GM18517 (cell line): ENCODE measurements at regions not wholly inside any gene's neighbourhood (a gene's known extent, or its start where the extent isn't known, plus 50 kb on each side); places are given as distances from the start of the nearest gene placed in this dataset.
"Not testable (repeated sequence)": the region's sequence is repeated elsewhere in the genome, so short reads cannot be mapped to it uniquely, and the experiment has no call there.

Experiments
- ATAC-seq: cut with Tn5 transposase; IDR thresholded peaks from one replicate; pipeline ENCODE4 v1.9.1; 2021; ENCODE audit warnings: mild to moderate bottlenecking, moderate library complexity; ENCODE audit not compliant: unreplicated experiment

DNA sequence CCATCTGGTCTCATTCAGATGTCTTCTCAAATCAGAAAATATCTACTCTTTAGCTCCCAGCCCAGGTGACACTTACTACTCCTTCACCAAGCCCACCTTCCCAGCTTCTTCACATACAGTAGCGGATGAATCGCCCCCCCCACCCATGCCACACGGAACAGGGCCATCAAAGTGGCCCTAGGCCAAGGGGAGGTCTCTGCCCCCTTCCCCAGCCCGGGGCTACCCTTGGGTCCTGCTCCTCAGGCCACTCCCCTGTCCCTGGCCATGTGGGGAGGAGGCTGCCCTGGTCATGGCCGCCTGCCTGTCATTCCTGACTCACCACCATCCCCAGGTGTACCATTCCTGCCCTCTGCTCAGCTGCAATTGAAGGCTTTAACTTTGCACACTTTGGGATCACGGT is 142.8 kb downstream of the NECTIN1 start:
- ATAC-seq = no peak

GRCh38 chr11:119585043-119585781 is 143.8 kb downstream of the NECTIN1 start:
- ATAC-seq = no peak

DNA sequence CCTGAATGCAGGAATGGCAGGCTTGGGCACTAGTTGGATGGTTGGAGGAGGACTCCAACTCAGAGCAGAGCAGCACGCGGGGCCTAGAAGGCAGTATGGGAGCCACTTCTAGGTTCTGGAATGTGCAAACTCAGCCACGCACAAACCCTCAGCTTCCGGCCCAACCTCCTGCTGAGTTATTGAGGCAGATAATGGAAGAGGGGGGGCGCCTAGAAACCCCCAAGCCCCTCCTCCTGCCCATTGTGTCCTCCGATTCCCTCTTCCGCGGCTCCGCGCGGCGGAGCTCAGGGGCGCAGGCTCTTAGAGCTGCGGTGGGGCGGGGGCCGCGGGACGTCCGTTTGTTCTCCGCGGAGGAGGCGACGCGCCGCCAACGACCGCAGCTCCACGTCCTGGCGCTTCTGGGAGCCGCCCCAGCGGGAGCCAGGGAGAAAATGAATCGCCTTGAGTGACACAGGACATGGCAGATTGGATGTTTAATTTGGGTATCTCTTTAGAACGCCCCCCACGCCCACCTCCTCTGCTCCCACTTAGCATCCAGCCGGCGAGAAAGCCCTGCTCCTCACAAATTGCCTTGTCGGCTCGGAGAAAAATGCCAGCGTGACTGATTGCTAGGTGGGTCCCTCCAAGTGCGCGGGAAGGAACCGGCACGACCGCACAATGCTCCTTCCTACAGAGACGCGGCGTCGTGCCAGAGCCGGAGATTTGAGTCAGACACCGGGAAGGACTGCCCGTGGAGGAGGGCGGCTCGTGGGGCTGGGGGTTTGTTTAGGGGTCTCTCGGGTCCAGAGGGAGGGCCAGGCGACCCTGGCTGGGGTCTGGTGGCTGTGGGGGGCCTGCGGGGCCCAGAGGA is 144.6 kb downstream of the NECTIN1 start:
- ATAC-seq = no peak

GRCh38 chr11:119583585-119583984 is 145.4 kb downstream of the NECTIN1 start:
- no peak for ATAC-seq

DNA sequence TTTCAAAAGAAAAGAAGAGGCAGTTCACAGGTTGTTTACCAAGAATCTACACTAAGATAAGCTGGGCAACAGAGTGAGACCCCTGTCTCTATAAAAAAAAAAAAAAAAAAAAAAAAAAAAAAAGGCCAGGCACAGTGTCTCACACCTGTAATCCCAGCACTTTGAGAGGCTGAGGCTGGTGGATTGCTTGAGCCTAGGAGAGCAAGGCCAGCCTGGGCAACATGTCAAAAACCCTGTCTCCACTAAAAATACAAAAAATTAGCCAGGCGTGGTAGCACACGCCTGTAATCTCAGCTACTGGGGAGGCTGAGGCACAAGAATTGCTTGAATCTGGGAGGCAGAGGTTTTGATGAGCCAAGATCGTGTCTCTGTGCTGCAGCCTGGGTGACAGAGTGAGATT is 147.6 kb downstream of the NECTIN1 start:
- ATAC-seq = not testable (repeated sequence)

- no peak for ATAC-seq
Measured at GRCh38 chr11:119580751-119581150, 148.2 kb downstream of the NECTIN1 start.

DNA sequence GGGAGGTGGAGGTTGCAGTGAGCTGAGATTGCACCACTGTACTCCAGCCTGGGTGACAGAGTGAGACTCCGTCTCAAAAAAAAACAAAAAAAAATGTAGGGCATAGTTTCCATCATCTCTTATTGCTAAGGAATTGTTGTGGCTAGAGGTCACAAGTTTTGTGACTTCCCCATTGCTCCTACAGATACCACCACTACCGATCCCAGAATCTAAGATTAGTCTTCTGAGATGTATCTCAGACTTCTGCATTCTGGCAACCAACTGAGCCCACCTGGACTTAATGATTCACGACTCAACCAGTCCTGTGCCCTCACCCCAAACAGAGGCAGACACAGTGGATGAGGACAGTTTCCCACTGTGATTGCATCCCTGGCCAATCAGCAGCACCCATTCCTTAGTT is 148.9 kb downstream of the NECTIN1 start:
- ATAC-seq = no peak

GRCh38 chr11:119578521-119579191 is 150.3 kb downstream of the NECTIN1 start:
- no peak for ATAC-seq

DNA sequence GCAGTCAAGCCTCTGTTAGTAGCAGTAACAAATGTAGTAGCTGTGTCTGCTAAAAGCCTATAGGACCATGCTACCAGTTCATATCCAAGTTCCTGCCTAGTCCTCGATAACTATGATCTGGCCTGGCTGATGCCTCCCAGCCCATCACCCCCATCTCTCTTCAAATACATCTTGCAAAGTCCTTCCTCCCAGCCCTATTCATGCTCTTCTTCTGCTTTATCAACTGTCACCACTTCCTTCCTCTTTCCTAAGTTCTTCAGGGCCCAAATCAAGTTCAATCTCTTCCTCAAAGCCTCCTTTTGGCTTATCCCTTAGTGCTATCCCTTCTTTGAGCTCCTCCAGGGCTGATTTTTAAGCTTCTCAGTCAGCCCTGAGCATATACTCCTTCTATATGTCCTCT is 150.9 kb upstream of the THY1 start:
- no peak for ATAC-seq

DNA sequence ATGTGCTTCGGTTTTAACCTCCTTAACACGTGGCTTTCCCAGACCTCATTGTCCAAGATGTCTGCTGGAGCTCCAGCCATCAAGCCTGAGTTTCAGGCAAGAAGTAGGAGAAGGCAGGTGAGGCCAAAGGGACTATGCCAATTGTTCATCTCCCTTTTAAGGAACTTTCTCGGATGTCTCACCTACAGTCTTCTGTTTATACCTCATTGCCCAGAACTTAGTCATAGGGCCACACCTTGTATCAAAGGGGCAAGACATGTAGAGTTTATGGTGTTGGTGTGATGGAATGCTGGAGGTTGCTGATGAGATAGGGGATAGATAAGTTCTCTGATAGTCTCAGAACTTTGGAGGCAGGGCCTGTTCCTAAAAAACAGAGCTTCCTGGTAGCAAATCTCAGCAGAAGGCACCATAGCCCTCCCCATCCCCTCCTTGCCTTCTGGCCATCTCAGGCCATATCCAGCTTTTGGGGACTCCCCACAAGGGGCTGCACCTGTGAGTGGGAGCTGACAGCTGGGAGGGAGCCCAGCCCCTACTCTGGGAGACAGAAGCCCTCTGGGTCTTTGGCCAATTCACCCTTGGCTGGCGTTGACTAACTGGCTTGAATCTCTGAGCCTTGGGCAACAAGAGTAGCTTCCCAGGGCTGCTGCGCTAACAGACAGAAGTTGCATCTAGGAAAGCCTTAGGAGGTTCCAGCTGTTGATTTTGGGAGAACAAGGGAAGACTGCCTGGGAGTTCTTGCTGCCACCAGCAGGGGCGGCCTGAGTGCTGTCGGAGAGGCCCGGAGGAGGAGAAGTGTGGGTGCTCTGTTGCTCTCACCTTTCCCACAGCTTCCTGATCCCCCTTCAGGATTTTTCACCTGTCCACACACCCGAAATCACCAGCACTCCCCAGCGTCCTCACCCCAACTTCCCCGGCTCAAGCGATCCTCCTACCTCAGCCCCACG is 149.8 kb upstream of the THY1 start:
- ATAC-seq = no peak

DNA sequence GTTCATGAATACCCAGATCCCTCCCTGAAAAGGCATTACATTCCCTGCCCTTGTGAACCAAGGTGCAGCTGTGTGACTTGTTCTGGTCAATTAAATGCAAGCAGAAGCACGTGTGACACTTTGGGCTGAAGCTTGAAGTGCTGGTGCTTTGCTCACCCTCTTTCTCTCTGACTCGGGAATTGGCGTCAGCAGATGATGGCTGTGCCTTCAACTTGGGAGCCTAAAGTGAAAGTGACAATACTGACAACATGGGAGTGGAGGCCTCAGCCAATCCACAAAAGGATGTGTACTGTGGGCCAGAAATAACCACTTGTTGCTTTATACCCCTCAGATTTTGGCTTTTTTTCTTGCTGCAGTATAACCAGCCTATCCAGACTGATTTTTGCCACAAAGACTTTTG is 148.3 kb upstream of the THY1 start:
- ATAC-seq = no peak

- peak; percentile 56 for ATAC-seq
Measured at GRCh38 chr11:119567688-119568582, 145.0 kb upstream of the THY1 start.

GRCh38 chr11:119566319-119566718 is 143.3 kb upstream of the THY1 start:
- no peak for ATAC-seq

- ATAC-seq = not testable (repeated sequence)
Measured at GRCh38 chr11:119565693-119566092, 142.7 kb upstream of the THY1 start.

DNA sequence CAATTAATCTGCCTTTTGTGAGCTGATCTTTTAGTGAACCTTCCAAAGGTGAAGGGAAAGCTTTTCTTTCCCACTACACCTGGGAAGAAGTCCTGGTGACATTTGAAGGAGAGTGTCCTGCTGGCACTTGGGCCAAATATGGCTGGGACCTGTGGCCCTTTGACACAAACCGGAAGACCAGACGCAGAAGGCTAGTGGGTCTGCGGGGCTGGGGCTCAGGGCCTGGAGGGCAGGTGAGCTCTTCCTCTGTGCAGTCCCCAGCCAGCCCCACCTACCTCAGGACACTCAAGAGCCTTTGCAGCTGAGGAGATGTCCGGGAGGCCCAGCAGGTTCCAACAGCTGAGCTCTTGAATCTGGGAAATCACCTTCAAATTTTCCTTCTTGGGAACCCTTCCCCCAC is 138.0 kb upstream of the THY1 start:
- ATAC-seq = no peak

DNA sequence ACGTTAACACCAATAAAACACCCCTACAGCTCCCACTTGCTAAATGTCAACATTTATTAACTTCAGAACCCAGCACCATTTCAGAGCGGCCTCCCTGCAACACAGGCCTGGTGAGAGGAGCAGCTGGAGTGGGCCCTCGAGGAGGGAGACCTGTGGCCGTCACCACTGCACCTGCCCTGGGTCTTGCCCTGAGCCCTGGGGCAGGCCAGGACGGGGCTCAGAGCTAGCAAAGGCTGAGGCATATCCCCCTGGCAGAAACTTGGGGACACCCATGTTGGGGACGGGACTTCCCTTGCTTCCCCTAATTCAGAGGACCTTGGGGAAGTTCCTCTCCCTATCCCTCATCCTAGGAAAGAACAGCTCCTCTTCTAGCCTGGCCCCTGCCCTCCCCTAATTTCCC is 137.3 kb upstream of the THY1 start:
- no peak for ATAC-seq

DNA sequence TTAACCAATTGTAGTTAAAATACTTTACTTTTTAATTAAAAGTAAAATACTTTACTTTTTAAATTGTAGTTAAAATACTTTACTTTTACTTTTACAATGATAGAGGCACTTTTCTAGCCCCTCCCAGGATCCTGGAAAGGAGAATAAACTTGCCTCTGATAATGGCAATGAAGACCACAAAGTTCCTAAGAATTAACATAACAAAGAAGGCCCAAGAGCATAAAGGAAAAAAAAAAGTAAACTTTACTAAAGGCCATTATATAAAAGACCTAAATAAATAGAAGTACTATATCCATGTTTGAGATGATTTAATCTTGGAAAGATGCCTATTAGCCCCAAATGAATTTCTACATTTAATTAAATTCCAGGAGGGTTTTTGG is 129.1 kb upstream of the THY1 start:
- no peak for ATAC-seq

- no peak for ATAC-seq
Measured at GRCh38 chr11:119551420-119552105, 128.6 kb upstream of the THY1 start.
